GM19468 (cell line): ENCODE measurements at regions not wholly inside any gene's neighbourhood (a gene's known extent, or its start where the extent isn't known, plus 50 kb on each side); places are given as distances from the start of the nearest gene placed in this dataset.

Source experiments
- ATAC-seq: cut with Tn5 transposase; IDR thresholded peaks from one replicate; pipeline ENCODE4 v1.9.1; 2021; ENCODE audit warnings: mild to moderate bottlenecking, moderate library complexity, moderate number of reproducible peaks; ENCODE audit not compliant: unreplicated experiment; ENCODE audit errors: extremely low read depth

DNA sequence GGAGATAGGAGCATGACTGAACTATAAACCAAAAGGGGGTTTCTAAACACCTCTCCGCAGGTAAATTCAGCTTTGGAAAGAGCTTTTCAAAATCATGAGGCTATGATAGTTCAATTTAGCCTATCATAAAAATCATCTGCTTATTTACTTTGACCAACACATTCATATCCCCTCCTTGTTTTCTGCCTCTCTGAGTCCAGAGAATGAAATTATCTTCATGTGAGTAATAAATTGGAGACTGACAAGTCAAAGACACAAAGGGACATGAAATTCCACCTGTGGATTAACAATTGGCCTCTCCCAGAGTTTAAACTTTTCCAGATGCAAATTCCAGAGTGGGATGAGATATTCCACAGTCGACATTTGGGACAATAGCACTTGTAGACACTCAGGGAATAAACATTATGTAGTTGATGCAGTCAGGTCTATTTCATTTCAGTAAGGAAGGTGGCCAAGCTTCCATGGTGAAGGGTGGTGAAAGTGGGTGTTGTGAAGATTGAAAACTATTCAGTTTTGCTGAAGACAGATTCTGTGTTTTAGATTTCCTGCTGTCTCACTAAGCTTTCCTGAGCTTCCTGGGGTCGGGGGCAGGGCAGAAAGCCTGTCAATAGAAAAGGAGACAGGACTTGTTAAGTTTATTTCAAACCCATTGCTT, 84.7 kb downstream of the CDC42EP3 start:
- ATAC-seq, result no peak

- no peak for ATAC-seq
These were observed 83.6 kb downstream of the CDC42EP3 start for GRCh38 chr2:37587817-37588216.

DNA sequence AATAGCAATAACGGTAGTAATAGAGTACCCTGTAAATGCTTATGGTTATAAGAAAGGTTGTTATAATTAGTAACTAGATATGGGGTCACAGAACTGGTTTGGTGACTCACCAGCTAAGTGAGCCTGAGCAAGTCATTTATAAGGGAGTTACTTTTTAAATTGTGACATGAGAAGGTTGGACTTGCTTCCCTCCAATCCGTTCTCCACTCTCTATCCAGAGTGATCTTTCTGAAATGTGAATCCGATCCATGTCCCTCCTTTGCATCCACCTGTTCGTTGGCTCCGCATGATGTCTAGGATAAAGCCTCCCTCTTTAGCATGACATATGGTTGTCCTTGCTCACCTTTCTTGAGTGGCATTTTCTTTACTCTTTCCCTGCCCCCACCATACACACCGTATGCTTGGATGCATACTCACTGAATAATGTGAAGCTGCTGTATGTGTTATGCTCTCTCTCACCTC, 83.1 kb downstream of the CDC42EP3 start:
- ATAC-seq, result no peak

DNA sequence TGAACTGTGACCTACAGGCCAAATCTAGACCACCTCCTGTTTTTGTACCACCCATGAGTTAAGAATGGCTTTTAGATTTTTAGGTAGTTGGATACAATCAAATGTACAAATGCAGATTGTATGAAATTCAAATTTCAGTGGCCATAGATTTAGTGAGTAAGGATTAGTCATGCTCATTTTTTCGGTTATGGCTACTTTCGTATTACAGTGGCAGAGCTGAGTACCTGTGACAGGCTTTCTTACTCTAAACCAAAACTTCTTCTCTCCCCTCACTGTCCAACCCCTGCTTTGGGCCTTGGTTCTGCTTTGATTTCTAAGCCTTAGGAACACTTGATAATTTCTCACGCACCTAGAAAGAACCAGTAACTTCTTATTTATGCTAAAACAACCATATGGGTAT, 82.1 kb downstream of the CDC42EP3 start:
- no peak for ATAC-seq

DNA sequence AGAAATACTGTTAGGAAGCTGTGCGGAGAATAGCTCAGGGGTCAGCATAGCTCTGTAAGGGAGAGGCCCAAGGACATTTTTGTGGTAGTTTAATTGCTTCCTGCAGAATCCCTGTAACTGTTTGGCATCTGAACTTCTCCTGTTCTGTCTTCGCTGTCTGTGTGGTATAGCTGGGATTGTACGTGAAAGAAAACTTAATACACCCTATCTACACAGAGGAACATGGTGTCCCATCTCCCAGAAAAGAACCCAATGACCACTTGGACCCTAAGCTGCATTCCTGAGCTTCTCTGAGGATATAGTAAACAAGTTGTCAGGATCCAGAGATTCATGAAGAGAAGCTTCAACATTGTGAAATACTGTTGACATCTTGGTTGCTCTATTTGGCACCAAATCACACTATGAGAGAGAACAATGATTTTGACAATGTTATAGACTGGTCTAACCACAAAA, 81.3 kb downstream of the CDC42EP3 start:
- no peak for ATAC-seq
